ENCODE measurements at regions not wholly inside any gene's neighbourhood (a gene's known extent, or its start where the extent isn't known, plus 50 kb on each side); places are given as distances from the start of the nearest gene placed in this dataset.

- no peak for TF ChIP-seq CTCF (IDR thresholded peaks at IDR 0.05; ENCODE audit: insufficient read depth, low read length, poor library complexity, severe bottlenecking)
These were observed 118.1 kb downstream of the WDR11 start for GRCh38 chr10:120969219-120969645.

GRCh38 chr10:120970595-120971529, 119.7 kb downstream of the WDR11 start:
- Histone ChIP-seq H3K27me3 (ENCODE audit: control insufficient read depth, insufficient read depth, low read length) (peaks cover 17% of the 10 kb centered on the region), H3K36me3 (ENCODE audit: control insufficient read depth, insufficient read depth, low read length) (no peaks in the 10 kb centered on the region), H3K4me3 (ENCODE audit: low read depth, low read length) (no peak overlapping the region)
- no peak for DNase-seq (ENCODE audit: low read depth)
- TF ChIP-seq CTCF (IDR thresholded peaks at IDR 0.05; ENCODE audit: insufficient read depth, low read length, poor library complexity, severe bottlenecking), result no peak

More at GRCh38 chr10:120969219-120969645, 118.1 kb downstream of the WDR11 start:
- Histone ChIP-seq H3K36me3 (ENCODE audit: control insufficient read depth, insufficient read depth, low read length) (no peaks in the 10 kb centered on the region), H3K27me3 (ENCODE audit: control insufficient read depth, insufficient read depth, low read length) (peaks cover 26% of the 10 kb centered on the region), H3K4me3 (ENCODE audit: low read depth, low read length) (no peak overlapping the region)
- peak; percentile 38 for DNase-seq (ENCODE audit: low read depth)

GRCh38 chr10:120971671-120972070, 120.5 kb downstream of the WDR11 start:
- DNase-seq (ENCODE audit: low read depth), result no peak
- peaks cover 12% of the 10 kb centered on the region for H3K27me3 ChIP-seq (ENCODE audit: control insufficient read depth, insufficient read depth, low read length)

GRCh38 chr10:120972259-120972658, 121.1 kb downstream of the WDR11 start:
- H3K4me3 ChIP-seq (ENCODE audit: low read depth, low read length), result no peak overlapping the region
- no peaks in the 10 kb centered on the region for H3K36me3 ChIP-seq (ENCODE audit: control insufficient read depth, insufficient read depth, low read length)
- H3K27me3 ChIP-seq (ENCODE audit: control insufficient read depth, insufficient read depth, low read length), result peaks cover 8% of the 10 kb centered on the region
- no peak for DNase-seq (ENCODE audit: low read depth)
- no peak for TF ChIP-seq CTCF (IDR thresholded peaks at IDR 0.05; ENCODE audit: insufficient read depth, low read length, poor library complexity, severe bottlenecking)

More at GRCh38 chr10:120971671-120972070, 120.5 kb downstream of the WDR11 start:
- no peak for TF ChIP-seq CTCF (IDR thresholded peaks at IDR 0.05; ENCODE audit: insufficient read depth, low read length, poor library complexity, severe bottlenecking)
- H3K36me3 ChIP-seq (ENCODE audit: control insufficient read depth, insufficient read depth, low read length), result no peaks in the 10 kb centered on the region
- H3K4me3 ChIP-seq (ENCODE audit: low read depth, low read length), result no peak overlapping the region

- TF ChIP-seq CTCF (IDR thresholded peaks at IDR 0.05; ENCODE audit: insufficient read depth, low read length, poor library complexity, severe bottlenecking), result no peak
- Histone ChIP-seq H3K4me3 (ENCODE audit: low read depth, low read length) (no peak overlapping the region), H3K36me3 (ENCODE audit: control insufficient read depth, insufficient read depth, low read length) (no peaks in the 10 kb centered on the region), H3K27me3 (ENCODE audit: control insufficient read depth, insufficient read depth, low read length) (peaks cover 2% of the 10 kb centered on the region)
- DNase-seq (ENCODE audit: low read depth), result no peak
These were observed 124.1 kb downstream of the WDR11 start for GRCh38 chr10:120975072-120975867.

Data from kidney epithelial cell (primary cell).